ENCODE measurements at regions not wholly inside any gene's neighbourhood (a gene's known extent, or its start where the extent isn't known, plus 50 kb on each side); places are given as distances from the start of the nearest gene placed in this dataset.

DNA sequence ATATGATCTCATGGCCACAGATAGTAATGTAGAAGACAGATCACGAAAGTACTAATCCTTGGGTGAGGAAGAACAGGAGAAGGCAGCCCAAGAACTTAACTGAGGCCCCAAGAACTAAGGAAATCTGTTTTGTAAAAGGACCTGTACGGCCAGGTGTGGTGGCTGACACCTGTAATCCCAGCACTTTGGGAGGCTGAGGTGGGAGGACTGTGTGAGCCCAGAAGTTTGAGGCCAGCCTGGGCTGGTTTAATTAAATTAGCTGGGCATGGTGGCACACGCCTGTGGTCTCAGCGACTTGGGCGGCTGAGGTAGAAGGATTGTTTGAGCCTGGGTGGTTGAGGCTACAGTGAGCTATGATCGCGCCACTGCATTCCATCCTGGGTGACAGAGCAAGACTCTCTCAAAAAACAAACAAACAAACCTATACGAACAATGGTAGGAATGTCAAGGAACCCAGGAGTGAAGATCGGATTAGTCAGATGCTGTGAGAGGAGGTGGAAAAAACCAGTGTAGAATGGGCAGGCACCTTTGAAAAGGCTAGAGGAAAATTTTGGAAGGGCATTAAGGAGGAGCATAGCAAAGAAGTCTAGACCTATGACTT, 283.8 kb upstream of the DMRT1 start:
- Histone ChIP-seq H3K18ac (ENCODE audit: extremely low read depth, low read length) (no peak overlapping the region), H3K9ac (replicated peaks in 1 of 4; ENCODE audit: extremely low read depth in 1 of 4, low read depth in 3 of 4, low read length in 3 of 4) (no peak overlapping the region), H2AFZ (ENCODE audit: low read length) (no peak overlapping the region), H3K4me2 (ENCODE audit: insufficient read depth in 1 of 2, low read depth in 2 of 2, low read length in 2 of 2) (0 out of 4 replicates have a peak overlapping the region, but pooled peaks of 1 of the 2 experiments have one; percentile 18), H2BK20ac (ENCODE audit: low read length) (no peak overlapping the region), H3K27me3 (replicated peaks in 1 of 4; ENCODE audit: control insufficient read depth in 3 of 4, extremely low read depth in 1 of 4, insufficient read depth in 3 of 4, low read length in 3 of 4) (no peaks in the 10 kb centered on the region), H2BK15ac (ENCODE audit: low read length) (no peak overlapping the region), H3K27ac (ENCODE audit: low read depth, low read length) (no peak overlapping the region), H4K91ac (replicated peaks; ENCODE audit: insufficient read length, low read length) (no peak overlapping the region), H2BK120ac (replicated peaks; ENCODE audit: low read depth, low read length) (no peak overlapping the region), H3K4me3 (ENCODE audit: extremely low read depth in 1 of 4, insufficient read depth in 2 of 4, low read depth in 3 of 4, low read length in 4 of 4) (no peak overlapping the region), H3K14ac (ENCODE audit: insufficient read length) (no peak overlapping the region), H2AK5ac (ENCODE audit: low read depth, low read length) (no peak overlapping the region), H4K5ac (ENCODE audit: insufficient read length, low read depth, low read length) (no peak overlapping the region), H3K79me2 (ENCODE audit: control insufficient read depth in 1 of 2, insufficient read depth in 2 of 2, low read length in 2 of 2) (peaks cover 3 to 19% of the 10 kb centered on the region in 2 experiments; a peak in 3 of 4 replicates), H3K56ac (replicated peaks; ENCODE audit: insufficient read length, low read depth, low read length) (no peak overlapping the region), H3K9me3 (ENCODE audit: insufficient read depth in 2 of 2, low read depth in 1 of 2, low read length in 1 of 2) (no peaks in the 10 kb centered on the region), H3K4ac (replicated peaks; ENCODE audit: insufficient read length, low read depth, low read length) (no peak overlapping the region), H3K4me1 (replicated peaks in 1 of 4; ENCODE audit: control insufficient read depth in 3 of 4, insufficient read depth in 4 of 4, low read length in 3 of 4) (peaks cover 0 to 5% (median 2%) of the 10 kb centered on the region in 4 experiments; a peak in 3 of 7 replicates), H3K79me1 (ENCODE audit: low read depth, low read length) (peaks cover 3% of the 10 kb centered on the region; the same call in 1 of the 2 replicates), H2BK12ac (ENCODE audit: low read depth, low read length) (peak overlapping the region; percentile 86; the same call in 1 of the 2 replicates), H3K23ac (ENCODE audit: insufficient read length) (no peak overlapping the region), H3K36me3 (ENCODE audit: control insufficient read depth in 2 of 4, insufficient read depth in 4 of 4, low read length in 3 of 4) (no peaks in the 10 kb centered on the region), H4K20me1 (replicated peaks in 1 of 2; ENCODE audit: control insufficient read depth in 1 of 2, insufficient read depth in 2 of 2, low read length in 2 of 2) (no peaks in the 10 kb centered on the region), H4K8ac (ENCODE audit: extremely low read depth, insufficient read depth, low read length) (no peak overlapping the region), H3K23me2 (ENCODE audit: low read depth, low read length) (no peaks in the 10 kb centered on the region), H2BK5ac (ENCODE audit: low read depth, low read length) (0 out of 2 replicates have a peak overlapping the region, but pooled peaks have one; percentile 11)
- WGBS, 2 experiments (ENCODE audit: extremely low coverage in 1 of 2, insufficient coverage in 1 of 2, insufficient read length in 1 of 2, insufficient replicate concordance in 2 of 2, low coverage in 1 of 2, low lambda C conversion rate in 2 of 2, missing lambda C conversion rate in 1 of 2): 76% methylated on average over 9 of the region's 9 CpGs; no CpG with 5 or more reads in 1 of the 2 experiments
- FAIRE-seq: peak; percentile 74
- CTCF ChIA-PET (ENCODE audit: partially characterized antibody): interaction anchor here (0.7 to 1.8 kb wide), 4 partner anchors 15 to 229 kb away, joined by 3 to 6 read pairs (median 4); no protein-coding TSS in a partner anchor
- DNase-seq (ENCODE audit: low read depth in 1 of 2, low spot score in 2 of 2): no peak
- TF ChIP-seq, protein P1, sequence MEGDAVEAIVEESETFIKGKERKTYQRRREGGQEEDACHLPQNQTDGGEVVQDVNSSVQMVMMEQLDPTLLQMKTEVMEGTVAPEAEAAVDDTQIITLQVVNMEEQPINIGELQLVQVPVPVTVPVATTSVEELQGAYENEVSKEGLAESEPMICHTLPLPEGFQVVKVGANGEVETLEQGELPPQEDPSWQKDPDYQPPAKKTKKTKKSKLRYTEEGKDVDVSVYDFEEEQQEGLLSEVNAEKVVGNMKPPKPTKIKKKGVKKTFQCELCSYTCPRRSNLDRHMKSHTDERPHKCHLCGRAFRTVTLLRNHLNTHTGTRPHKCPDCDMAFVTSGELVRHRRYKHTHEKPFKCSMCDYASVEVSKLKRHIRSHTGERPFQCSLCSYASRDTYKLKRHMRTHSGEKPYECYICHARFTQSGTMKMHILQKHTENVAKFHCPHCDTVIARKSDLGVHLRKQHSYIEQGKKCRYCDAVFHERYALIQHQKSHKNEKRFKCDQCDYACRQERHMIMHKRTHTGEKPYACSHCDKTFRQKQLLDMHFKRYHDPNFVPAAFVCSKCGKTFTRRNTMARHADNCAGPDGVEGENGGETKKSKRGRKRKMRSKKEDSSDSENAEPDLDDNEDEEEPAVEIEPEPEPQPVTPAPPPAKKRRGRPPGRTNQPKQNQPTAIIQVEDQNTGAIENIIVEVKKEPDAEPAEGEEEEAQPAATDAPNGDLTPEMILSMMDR (IDR thresholded peaks at IDR 0.05; ENCODE audit: control extremely low read depth in 1 of 3, insufficient read depth in 1 of 3, low read depth in 1 of 3, low read length in 3 of 3): no peak
- TF ChIP-seq TEAD4 (IDR thresholded peaks at IDR 0.05; ENCODE audit: low read depth, low read length): peak; percentile 93
- POLR2A ChIA-PET (ENCODE audit: partially characterized antibody): interaction anchor here (0.6 to 0.7 kb wide), 2 partner anchors 94 to 133 kb away, joined by 3 read pairs; no protein-coding TSS in a partner anchor

All from H1 (cell line).